Lower lobe of right lung (tissue), 2 donors: ENCODE measurements at regions not wholly inside any gene's neighbourhood (a gene's known extent, or its start where the extent isn't known, plus 50 kb on each side); places are given as distances from the start of the nearest gene placed in this dataset.

Experiments
- ATAC-seq, 2 donors: fragments of 200-7000 bp; cut with Tn5 transposase; one replicate each; pipeline ENCODE4 v1.9.1; 2020 to 2022; ENCODE audit warnings: mild to moderate bottlenecking in 2 of 2, moderate library complexity in 2 of 2
- DNase-seq: peaks from one replicate; pipeline ENCODE4 v3.0.0-alpha.2; 2020
- H3K27ac ChIP-seq: fragments of 200-600 bp; one replicate; pipeline ENCODE4 v1.8.0; 2022
- H3K27me3 ChIP-seq: fragments of 200-600 bp; one replicate; pipeline ENCODE4 v1.8.0; 2022; ENCODE audit warnings: low read depth
- H3K36me3 ChIP-seq: fragments of 200-600 bp; one replicate; pipeline ENCODE4 v1.8.0; 2022; ENCODE audit warnings: mild to moderate bottlenecking
- H3K4me1 ChIP-seq: fragments of 200-600 bp; one replicate; pipeline ENCODE4 v1.8.0; 2022
- H3K4me3 ChIP-seq: fragments of 200-600 bp; one replicate; pipeline ENCODE4 v1.8.0; 2022; ENCODE audit warnings: mild to moderate bottlenecking
- H3K9me3 ChIP-seq: fragments of 200-600 bp; one replicate; pipeline ENCODE4 v1.8.0; 2022
- intact Hi-C: fragments of 100-400 bp; cut with DNase I; formaldehyde crosslinking; loops from one replicate; pipeline ENCODE4 v1.11.0; 2022
- TF ChIP-seq, protein P1 (sequence below): fragments of 200-600 bp; IDR thresholded peaks from one replicate; pipeline ENCODE4 v1.8.0; 2022; ENCODE audit warnings: antibody characterized with exemption, mild to moderate bottlenecking
- donor health status: DM: no; HTN: yes; CAD: no; lungs with severe emphysema.

GRCh38 chr10:57950442-57950974 is 317.2 kb downstream of the IPMK start:
- DNase-seq (no peak), ATAC-seq (no peak)
- no peaks in the 10 kb centered on the region for H3K36me3 ChIP-seq
- no peak overlapping the region for H3K4me3 ChIP-seq
- no peaks in the 10 kb centered on the region for H3K4me1 ChIP-seq
- TF ChIP-seq, protein P1, sequence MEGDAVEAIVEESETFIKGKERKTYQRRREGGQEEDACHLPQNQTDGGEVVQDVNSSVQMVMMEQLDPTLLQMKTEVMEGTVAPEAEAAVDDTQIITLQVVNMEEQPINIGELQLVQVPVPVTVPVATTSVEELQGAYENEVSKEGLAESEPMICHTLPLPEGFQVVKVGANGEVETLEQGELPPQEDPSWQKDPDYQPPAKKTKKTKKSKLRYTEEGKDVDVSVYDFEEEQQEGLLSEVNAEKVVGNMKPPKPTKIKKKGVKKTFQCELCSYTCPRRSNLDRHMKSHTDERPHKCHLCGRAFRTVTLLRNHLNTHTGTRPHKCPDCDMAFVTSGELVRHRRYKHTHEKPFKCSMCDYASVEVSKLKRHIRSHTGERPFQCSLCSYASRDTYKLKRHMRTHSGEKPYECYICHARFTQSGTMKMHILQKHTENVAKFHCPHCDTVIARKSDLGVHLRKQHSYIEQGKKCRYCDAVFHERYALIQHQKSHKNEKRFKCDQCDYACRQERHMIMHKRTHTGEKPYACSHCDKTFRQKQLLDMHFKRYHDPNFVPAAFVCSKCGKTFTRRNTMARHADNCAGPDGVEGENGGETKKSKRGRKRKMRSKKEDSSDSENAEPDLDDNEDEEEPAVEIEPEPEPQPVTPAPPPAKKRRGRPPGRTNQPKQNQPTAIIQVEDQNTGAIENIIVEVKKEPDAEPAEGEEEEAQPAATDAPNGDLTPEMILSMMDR = no peak
- H3K27me3 ChIP-seq = no peaks in the 10 kb centered on the region
- no peaks in the 10 kb centered on the region for H3K9me3 ChIP-seq
- intact Hi-C loops = no loop called here
- H3K27ac ChIP-seq = no peak overlapping the region

DNA sequence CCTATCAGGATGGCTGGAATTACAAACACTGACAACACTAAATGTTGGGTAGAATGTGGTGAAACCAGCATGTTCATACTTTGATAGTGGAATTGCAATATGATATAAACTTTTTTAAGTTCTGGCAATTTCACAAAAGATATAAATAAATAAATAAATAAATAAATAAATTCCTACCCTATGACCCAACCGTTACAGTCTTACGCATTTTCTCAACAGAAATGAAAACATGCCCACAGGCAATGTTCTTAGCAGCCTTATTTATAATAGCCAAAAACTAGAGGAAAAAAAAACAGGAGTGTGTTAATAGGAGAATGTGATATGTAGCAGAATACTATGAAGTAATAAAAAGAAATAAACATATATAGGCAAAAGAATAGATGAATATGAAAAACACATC is 318.9 kb downstream of the IPMK start:
- intact Hi-C loops = no loop called here
- Histone ChIP-seq H3K27me3 (no peaks in the 10 kb centered on the region), H3K27ac (no peak overlapping the region), H3K9me3 (no peaks in the 10 kb centered on the region), H3K4me1 (no peaks in the 10 kb centered on the region), H3K4me3 (no peak overlapping the region), H3K36me3 (no peaks in the 10 kb centered on the region)
- ATAC-seq (no peak), DNase-seq (no peak)
- TF ChIP-seq, protein P1 = no peak

GRCh38 chr10:57946833-57947232 is 320.9 kb downstream of the IPMK start:
- H3K27ac ChIP-seq = no peak overlapping the region
- H3K27me3 ChIP-seq = no peaks in the 10 kb centered on the region
- no peaks in the 10 kb centered on the region for H3K4me1 ChIP-seq
- TF ChIP-seq, protein P1 = no peak
- ATAC-seq (no peak), DNase-seq (no peak)
- H3K9me3 ChIP-seq = no peaks in the 10 kb centered on the region
- no peaks in the 10 kb centered on the region for H3K36me3 ChIP-seq
- intact Hi-C loops = no loop called here
- H3K4me3 ChIP-seq = no peak overlapping the region

DNA sequence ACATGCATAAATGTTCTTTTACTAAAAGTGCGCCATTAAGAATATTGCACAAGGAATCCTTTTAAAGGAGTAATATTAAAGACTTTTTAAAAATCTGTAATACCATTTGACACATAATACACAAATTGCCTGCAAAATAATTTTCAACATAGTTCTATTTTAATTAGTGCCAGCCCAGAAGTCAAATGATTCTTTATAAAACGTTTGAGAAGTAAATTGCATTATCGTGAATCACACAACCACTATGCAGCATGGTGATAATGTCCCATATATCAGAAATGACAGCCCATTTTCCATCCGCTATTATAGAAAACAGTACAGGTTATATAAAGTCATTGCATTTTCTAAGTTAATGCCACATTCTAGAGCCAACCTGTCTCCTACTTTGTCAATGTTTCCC is 324.0 kb downstream of the IPMK start:
- Histone ChIP-seq H3K4me3 (no peak overlapping the region), H3K4me1 (no peaks in the 10 kb centered on the region), H3K9me3 (no peaks in the 10 kb centered on the region), H3K27ac (no peak overlapping the region), H3K36me3 (no peaks in the 10 kb centered on the region), H3K27me3 (no peaks in the 10 kb centered on the region)
- ATAC-seq (no peak), DNase-seq (no peak)
- TF ChIP-seq, protein P1 = no peak
- intact Hi-C loops = no loop called here

DNA sequence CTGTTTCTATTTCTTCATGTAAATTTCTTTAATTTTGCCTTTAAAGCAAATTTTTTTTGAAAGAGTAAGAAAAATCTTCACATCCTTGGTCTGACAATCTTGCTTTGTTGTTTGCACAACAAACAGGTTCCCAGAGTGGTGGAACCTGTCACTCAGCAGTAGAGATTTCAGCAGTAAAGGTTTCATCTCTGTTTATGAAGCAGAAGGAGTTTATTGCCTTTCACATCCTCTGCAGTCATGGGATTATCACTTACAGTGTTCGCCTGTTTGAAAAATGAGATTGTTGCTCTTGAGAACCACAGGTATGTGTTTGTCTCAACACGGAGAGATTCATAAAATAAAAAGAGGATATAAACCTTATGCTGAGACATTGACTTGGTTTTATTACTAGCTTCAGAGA is 342.6 kb downstream of the IPMK start:
- DNase-seq (no peak), ATAC-seq (no peak)
- no peaks in the 10 kb centered on the region for H3K27me3 ChIP-seq
- H3K4me3 ChIP-seq = no peak overlapping the region
- no peaks in the 10 kb centered on the region for H3K9me3 ChIP-seq
- H3K36me3 ChIP-seq = no peaks in the 10 kb centered on the region
- intact Hi-C loops = no loop called here
- TF ChIP-seq, protein P1 = no peak
- no peak overlapping the region for H3K27ac ChIP-seq
- no peaks in the 10 kb centered on the region for H3K4me1 ChIP-seq

- no peaks in the 10 kb centered on the region for H3K27me3 ChIP-seq
- H3K9me3 ChIP-seq = no peaks in the 10 kb centered on the region
- H3K27ac ChIP-seq = no peak overlapping the region
- no peaks in the 10 kb centered on the region for H3K4me1 ChIP-seq
- no peak for ATAC-seq
- TF ChIP-seq, protein P1 = no peak
- H3K36me3 ChIP-seq = no peaks in the 10 kb centered on the region
- intact Hi-C loops = no loop called here
- DNase-seq = no peak
- H3K4me3 ChIP-seq = no peak overlapping the region
These were observed 346.6 kb downstream of the IPMK start for GRCh38 chr10:57921140-57921539.
